Amniotic epithelial cell (primary cell): ENCODE measurements at regions not wholly inside any gene's neighbourhood (a gene's known extent, or its start where the extent isn't known, plus 50 kb on each side); places are given as distances from the start of the nearest gene placed in this dataset.
"Not testable (repeated sequence)": the region's sequence is repeated elsewhere in the genome, so short reads cannot be mapped to it uniquely, and the experiment has no call there.

Experiments used
- DNase-seq: peaks from one replicate; pipeline ENCODE4 v3.0.0-alpha.2; 2010; ENCODE audit warnings: low read depth

DNA sequence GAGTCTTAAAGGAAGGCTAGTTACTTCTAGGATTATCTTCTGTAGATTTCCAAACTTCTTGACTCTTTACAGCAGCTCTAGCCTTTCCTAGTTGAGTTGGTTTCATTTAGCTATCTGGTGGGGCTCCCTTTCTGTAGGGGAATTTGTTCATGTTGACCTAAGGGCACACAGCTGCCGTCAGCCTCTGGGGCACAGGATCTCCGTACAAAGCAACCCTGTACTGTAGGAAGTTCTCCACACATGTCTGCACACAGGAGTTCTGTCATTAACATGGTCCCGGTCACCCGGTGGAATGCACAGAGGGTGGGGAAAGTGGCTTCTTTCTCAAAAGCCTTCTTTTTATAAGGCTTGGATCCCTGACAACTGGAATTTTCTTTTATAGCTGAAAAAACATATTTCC is 88.7 kb upstream of the TNIK start:
- no peak for DNase-seq

GRCh38 chr3:171543759-171544300 is 83.6 kb upstream of the TNIK start:
- DNase-seq: no peak

DNA sequence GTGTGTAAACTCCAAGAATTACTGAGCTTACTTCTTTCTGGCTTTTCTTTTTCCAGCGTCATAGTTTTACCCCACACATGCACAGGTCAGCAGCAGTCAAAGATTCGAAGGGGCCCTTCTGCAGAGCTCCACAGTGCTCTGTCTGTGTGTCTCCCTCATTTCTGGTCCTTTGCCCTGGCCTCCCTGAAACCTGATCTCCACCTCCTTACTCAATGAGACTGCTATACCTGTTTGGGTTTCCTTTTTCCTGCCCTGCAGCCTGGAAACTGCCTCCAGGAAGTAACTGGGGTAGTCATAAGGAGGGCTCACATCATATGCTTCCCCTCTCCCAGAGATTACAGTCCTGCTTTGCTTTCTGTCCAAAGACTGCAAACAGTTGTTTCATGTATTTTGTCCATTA is 82.8 kb upstream of the TNIK start:
- DNase-seq: no peak

GRCh38 chr3:171541647-171542046 is 81.4 kb upstream of the TNIK start:
- no peak for DNase-seq

GRCh38 chr3:171541181-171541580 is 81.0 kb upstream of the TNIK start:
- no peak for DNase-seq

- no peak for DNase-seq
Observed at GRCh38 chr3:171535799-171536198, 75.6 kb upstream of the TNIK start.

DNA sequence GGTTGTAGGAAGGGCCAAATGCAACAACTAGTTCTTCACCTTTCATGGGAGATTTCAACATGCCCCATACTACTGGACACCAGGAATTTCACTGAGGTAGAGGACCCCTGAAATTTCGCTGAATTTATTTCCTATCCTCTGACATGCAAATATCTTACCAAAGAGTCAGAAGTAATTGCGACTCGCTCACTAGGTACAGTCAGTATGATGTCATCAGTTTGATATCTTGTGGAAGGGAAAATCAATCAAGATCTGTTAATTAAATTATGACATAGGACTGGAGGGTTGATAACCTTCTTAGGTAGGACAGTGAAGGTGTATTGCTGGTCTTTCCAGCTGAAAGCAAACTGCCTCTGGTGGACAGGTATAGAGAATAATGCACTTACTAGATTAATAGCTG is 74.9 kb upstream of the TNIK start:
- no peak for DNase-seq

- no peak for DNase-seq
Observed at GRCh38 chr3:171533702-171534101, 73.5 kb upstream of the TNIK start.

GRCh38 chr3:171532294-171532693 is 72.1 kb upstream of the TNIK start:
- no peak for DNase-seq

GRCh38 chr3:171531716-171532115 is 71.5 kb upstream of the TNIK start:
- no peak for DNase-seq

- DNase-seq: peak; percentile 67
Observed at GRCh38 chr3:171528102-171528501, 67.9 kb upstream of the TNIK start.

- DNase-seq: peak; percentile 89
Observed at GRCh38 chr3:171526869-171527268, 66.7 kb upstream of the TNIK start.

DNA sequence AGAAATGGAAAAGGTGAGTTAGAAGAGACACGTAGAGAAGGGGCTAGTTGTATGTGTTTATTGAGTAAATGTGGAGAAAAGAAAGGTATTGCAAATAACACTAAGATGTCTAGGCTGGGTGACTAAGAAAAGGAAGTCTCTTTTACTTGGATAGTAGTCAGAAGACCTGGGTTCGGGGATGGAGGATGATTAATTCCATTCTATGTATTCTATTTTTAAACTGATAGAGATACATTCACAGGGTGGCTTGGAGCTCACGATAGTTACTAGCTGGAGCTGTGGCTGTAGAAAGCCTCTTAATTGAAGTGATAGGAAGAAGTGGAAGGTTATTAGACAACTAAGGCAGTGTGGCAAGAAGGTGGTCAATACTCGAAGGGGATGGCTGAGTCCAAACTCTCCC is 65.9 kb upstream of the TNIK start:
- DNase-seq: peak; percentile 15

DNA sequence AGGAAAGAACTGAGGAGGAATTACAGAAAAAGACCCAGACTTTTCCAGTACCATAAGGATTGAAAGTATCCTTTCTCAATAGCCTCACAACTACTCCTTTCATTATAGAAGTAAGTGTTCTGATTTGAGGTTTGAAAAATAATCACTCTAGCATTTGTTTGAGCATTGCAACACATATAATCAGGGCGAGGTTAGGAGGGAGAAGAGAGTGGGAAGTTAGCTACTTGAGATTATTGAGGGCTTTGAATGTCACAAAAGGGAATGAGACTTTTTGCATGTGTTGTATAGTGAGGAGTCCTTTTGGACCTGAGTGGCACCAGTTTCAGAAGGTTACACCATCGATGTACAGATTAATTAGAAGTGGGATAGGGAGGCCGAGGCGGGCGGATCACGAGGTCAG is 65.2 kb upstream of the TNIK start:
- DNase-seq: no peak

DNA sequence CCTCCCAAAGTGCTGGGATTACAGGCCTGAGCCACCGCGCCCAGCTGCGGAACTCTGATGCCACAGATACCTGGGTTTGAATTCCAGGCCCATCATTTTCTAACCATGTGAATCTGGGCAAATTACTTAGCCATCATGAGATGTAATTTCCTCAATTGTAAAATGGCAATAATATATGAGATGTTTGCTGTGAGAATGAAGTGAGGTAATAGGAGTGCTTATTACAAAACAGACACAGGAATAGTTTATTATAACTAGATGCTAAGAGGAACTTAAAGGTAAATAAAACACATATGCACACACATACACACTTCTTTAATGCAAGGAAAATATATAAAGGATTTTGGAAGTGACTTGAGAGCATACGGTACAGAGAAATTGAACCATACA is 64.7 kb upstream of the TNIK start:
- DNase-seq: no peak

GRCh38 chr3:171522651-171523050 is 62.4 kb upstream of the TNIK start:
- DNase-seq: no peak

DNA sequence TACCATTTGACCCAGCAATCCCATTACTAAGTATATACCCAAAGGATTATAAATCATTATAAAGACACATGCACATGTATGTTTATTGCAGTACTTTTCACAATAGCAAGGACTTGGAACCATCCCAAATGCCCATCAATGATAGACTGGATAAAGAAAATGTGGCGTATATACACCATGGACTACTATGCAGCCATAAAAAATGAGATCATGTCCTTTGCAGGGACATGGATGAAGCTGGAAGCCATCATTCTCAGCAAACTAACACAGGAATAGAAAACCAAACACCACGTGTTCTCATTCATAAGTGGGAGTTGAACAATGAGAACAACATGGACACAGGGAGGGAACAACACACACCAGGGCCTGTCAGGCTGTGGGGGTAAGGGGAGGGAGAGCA is 59.2 kb upstream of the TNIK start:
- not testable (repeated sequence) for DNase-seq

GRCh38 chr3:171516765-171517164 is 56.6 kb upstream of the TNIK start:
- DNase-seq: no peak

DNA sequence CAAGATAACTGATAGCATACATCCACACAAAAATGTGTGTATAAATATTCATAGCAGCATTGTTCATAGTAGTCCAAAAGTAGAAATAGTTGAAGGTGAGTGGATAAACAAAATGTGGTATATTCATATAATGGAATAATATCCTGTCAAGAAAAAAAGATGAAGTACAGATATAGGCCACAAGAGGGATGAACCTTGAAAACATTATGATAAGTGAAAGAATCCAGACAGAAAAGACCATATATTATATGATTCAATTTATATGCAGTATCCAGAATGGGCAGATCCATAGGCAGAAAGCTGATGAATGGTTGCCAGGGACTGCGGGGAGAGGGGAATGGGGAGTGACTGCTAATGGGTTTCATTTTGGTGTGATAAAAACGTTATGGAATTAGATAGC is 54.3 kb upstream of the TNIK start:
- DNase-seq: no peak

GRCh38 chr3:171511450-171511849 is 51.2 kb upstream of the TNIK start:
- no peak for DNase-seq
